ENCODE measurements at regions not wholly inside any gene's neighbourhood (a gene's known extent, or its start where the extent isn't known, plus 50 kb on each side); places are given as distances from the start of the nearest gene placed in this dataset.
"Not testable (repeated sequence)": the region's sequence is repeated elsewhere in the genome, so short reads cannot be mapped to it uniquely, and the experiment has no call there.

DNA sequence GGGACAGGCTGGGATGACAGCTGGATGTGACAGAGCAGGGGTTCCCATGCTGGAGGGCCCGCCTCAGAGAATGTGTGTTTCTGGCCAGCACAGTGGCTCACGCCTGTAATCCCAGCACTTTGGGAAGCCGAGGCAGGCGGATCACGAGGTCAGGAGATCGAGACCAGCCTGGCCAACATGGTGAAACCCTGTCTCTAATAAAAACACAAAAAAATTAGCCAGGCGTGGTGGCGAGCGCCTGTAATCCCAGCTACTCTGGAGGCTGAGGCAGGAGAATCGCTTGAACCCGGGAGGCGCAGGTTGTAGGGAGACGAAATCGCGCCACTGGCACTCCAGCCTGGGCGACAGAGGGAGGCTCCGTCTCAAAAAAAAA lies 93.7 kb downstream of the CRLF3 start:
- TF ChIP-seq, protein P1, sequence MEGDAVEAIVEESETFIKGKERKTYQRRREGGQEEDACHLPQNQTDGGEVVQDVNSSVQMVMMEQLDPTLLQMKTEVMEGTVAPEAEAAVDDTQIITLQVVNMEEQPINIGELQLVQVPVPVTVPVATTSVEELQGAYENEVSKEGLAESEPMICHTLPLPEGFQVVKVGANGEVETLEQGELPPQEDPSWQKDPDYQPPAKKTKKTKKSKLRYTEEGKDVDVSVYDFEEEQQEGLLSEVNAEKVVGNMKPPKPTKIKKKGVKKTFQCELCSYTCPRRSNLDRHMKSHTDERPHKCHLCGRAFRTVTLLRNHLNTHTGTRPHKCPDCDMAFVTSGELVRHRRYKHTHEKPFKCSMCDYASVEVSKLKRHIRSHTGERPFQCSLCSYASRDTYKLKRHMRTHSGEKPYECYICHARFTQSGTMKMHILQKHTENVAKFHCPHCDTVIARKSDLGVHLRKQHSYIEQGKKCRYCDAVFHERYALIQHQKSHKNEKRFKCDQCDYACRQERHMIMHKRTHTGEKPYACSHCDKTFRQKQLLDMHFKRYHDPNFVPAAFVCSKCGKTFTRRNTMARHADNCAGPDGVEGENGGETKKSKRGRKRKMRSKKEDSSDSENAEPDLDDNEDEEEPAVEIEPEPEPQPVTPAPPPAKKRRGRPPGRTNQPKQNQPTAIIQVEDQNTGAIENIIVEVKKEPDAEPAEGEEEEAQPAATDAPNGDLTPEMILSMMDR (conservative IDR thresholded peaks at IDR 0.05): not testable (repeated sequence)
- not testable (repeated sequence) for TF ChIP-seq ZFX (IDR thresholded peaks at IDR 0.05)
